ENCODE measurements at regions not wholly inside any gene's neighbourhood (a gene's known extent, or its start where the extent isn't known, plus 50 kb on each side); places are given as distances from the start of the nearest gene placed in this dataset.

- TF ChIP-seq POLR2A (IDR thresholded peaks at IDR 0.05; ENCODE audit: low read length) (no peak), GATA1 (IDR thresholded peaks at IDR 0.05; ENCODE audit: low read depth, low read length) (no peak)
These were observed 141.1 kb downstream of the MSL3 start for GRCh38 chrX:11899091-11899490.

Measured in erythroblast (primary cell).